Chondrocyte (in vitro differentiated cells): ENCODE measurements at regions not wholly inside any gene's neighbourhood (a gene's known extent, or its start where the extent isn't known, plus 50 kb on each side); places are given as distances from the start of the nearest gene placed in this dataset.

Experiments used
- DNase-seq: peaks from one replicate; pipeline ENCODE4 v3.0.0; 2021; ENCODE audit warnings: mixed read lengths, low spot score
- H3K27ac Mint-ChIP-seq: one replicate; pipeline ENCODE4 v1.8.0; 2021; ENCODE audit warnings: mild to moderate bottlenecking, moderate library complexity, mixed read lengths; ENCODE audit not compliant: unreplicated experiment
- H3K27me3 Mint-ChIP-seq: 2 replicates; pipeline ENCODE4 v1.8.0; 2021; ENCODE audit warnings: low read depth, mixed read lengths
- H3K36me3 Mint-ChIP-seq: 2 replicates; pipeline ENCODE4 v1.8.0; 2021; ENCODE audit warnings: low read depth, mixed read lengths
- H3K4me1 Mint-ChIP-seq: 2 replicates; pipeline ENCODE4 v1.8.0; 2021; ENCODE audit warnings: low read depth, mild to moderate bottlenecking, mixed read lengths
- H3K4me3 Mint-ChIP-seq: one replicate; pipeline ENCODE4 v1.8.0; 2021; ENCODE audit warnings: mild to moderate bottlenecking, moderate library complexity, mixed read lengths; ENCODE audit not compliant: unreplicated experiment
- H3K9me3 Mint-ChIP-seq: 2 replicates; pipeline ENCODE4 v1.8.0; 2021; ENCODE audit warnings: low read depth, mixed read lengths
- CTCF ChIP-seq: fragments of 200-600 bp; sonication (generic); IDR thresholded peaks from 2 replicates; pipeline ENCODE4 v1.5.0; 2021; ENCODE audit warnings: antibody characterized with exemption, mild to moderate bottlenecking, moderate library complexity

- no peaks in the 10 kb centered on the region for H3K4me1 Mint-ChIP-seq
- peak; percentile 20 for DNase-seq
- no peaks in the 10 kb centered on the region for H3K36me3 Mint-ChIP-seq
- no peak overlapping the region for H3K27ac Mint-ChIP-seq
- no peaks in the 10 kb centered on the region for H3K9me3 Mint-ChIP-seq
- peaks cover 23% of the 10 kb centered on the region for H3K27me3 Mint-ChIP-seq
- H3K4me3 Mint-ChIP-seq = no peak overlapping the region
- TF ChIP-seq CTCF = no peak
Measured at GRCh38 chr20:63057171-63058117, 50.7 kb upstream of the BHLHE23 start.

- no peaks in the 10 kb centered on the region for H3K4me1 Mint-ChIP-seq
- H3K9me3 Mint-ChIP-seq = no peaks in the 10 kb centered on the region
- H3K4me3 Mint-ChIP-seq = no peak overlapping the region
- H3K27ac Mint-ChIP-seq = no peak overlapping the region
- DNase-seq = peak; percentile 46
- peak; percentile 99 for TF ChIP-seq CTCF
- no peaks in the 10 kb centered on the region for H3K36me3 Mint-ChIP-seq
- peaks cover 24% of the 10 kb centered on the region for H3K27me3 Mint-ChIP-seq
Measured at GRCh38 chr20:63056236-63057170, 49.7 kb upstream of the BHLHE23 start.
